AG09309 (cell line): ENCODE measurements at regions not wholly inside any gene's neighbourhood (a gene's known extent, or its start where the extent isn't known, plus 50 kb on each side); places are given as distances from the start of the nearest gene placed in this dataset.

ENCODE experiments used
- DNase-seq: peaks from one replicate; pipeline ENCODE4 v3.0.0-alpha.2; 2010; ENCODE audit warnings: low read depth
- H3K4me3 ChIP-seq: 2 replicates; pipeline ENCODE4 v1.5.1; 2011; ENCODE audit warnings: mild to moderate bottlenecking, low read depth, low read length, moderate library complexity; ENCODE audit not compliant: control insufficient read depth
- CTCF ChIP-seq: IDR thresholded peaks from 2 replicates; pipeline ENCODE4 v1.5.1; 2011; ENCODE audit warnings: mild to moderate bottlenecking, low read depth, low read length, inconsistent platforms; ENCODE audit not compliant: insufficient read depth, control insufficient read depth; ENCODE audit errors: missing control alignments

- no peak overlapping the region for H3K4me3 ChIP-seq
- TF ChIP-seq CTCF = no peak
- DNase-seq = no peak
Measured at GRCh38 chr16:86198206-86199118, 299.5 kb downstream of the IRF8 start.

GRCh38 chr16:86199182-86199581 is 300.2 kb downstream of the IRF8 start:
- no peak overlapping the region for H3K4me3 ChIP-seq
- TF ChIP-seq CTCF = no peak
- DNase-seq = no peak

GRCh38 chr16:86199871-86200695 is 301.1 kb downstream of the IRF8 start:
- no peak overlapping the region for H3K4me3 ChIP-seq
- DNase-seq = no peak
- TF ChIP-seq CTCF = no peak

- TF ChIP-seq CTCF = no peak
- no peak overlapping the region for H3K4me3 ChIP-seq
- no peak for DNase-seq
Measured at GRCh38 chr16:86200722-86201121, 301.8 kb downstream of the IRF8 start.

- no peak for DNase-seq
- no peak overlapping the region for H3K4me3 ChIP-seq
- TF ChIP-seq CTCF = no peak
Measured at GRCh38 chr16:86201746-86202145, 302.8 kb downstream of the IRF8 start.

- no peak for DNase-seq
- TF ChIP-seq CTCF = no peak
- no peak overlapping the region for H3K4me3 ChIP-seq
Measured at GRCh38 chr16:86202267-86202666, 303.3 kb downstream of the IRF8 start.
